AG04449 (cell line): ENCODE measurements at regions not wholly inside any gene's neighbourhood (a gene's known extent, or its start where the extent isn't known, plus 50 kb on each side); places are given as distances from the start of the nearest gene placed in this dataset.

Source experiments
- CTCF ChIA-PET: fragments of 350-600 bp; formaldehyde crosslinking; extraction: SDS; loops from one replicate; lab custom pipeline; 2021; ENCODE audit warnings: antibody characterized with exemption; lab: Yijun Ruan, JAX
- POLR2A ChIA-PET: fragments of 400-600, 350-600 bp; formaldehyde crosslinking; extraction: SDS; loops from one replicate; lab custom pipeline; 2020; ENCODE audit warnings: antibody characterized with exemption, inconsistent platforms; lab: Yijun Ruan, JAX
- DNase-seq: peaks from one replicate; pipeline ENCODE4 v3.0.0-alpha.2; 2010; ENCODE audit warnings: low read depth, low spot score
- H3K4me3 ChIP-seq: 2 replicates; pipeline ENCODE4 v1.5.1; 2011; ENCODE audit warnings: low read depth, mild to moderate bottlenecking, control low read depth, low read length
- CTCF ChIP-seq: IDR thresholded peaks from one replicate; pipeline ENCODE4 v1.5.1; 2011; ENCODE audit warnings: mild to moderate bottlenecking, moderate library complexity, low read length, control low read depth, inconsistent platforms; ENCODE audit not compliant: insufficient read depth; ENCODE audit errors: missing control alignments

- no peak for TF ChIP-seq CTCF
- no peak overlapping the region for H3K4me3 ChIP-seq
- CTCF ChIA-PET = interaction anchor here (0.6 kb wide), 1 partner anchor 569 kb away, joined by 3 read pairs; no protein-coding TSS in a partner anchor
- POLR2A ChIA-PET = no interaction called here
- DNase-seq = no peak
Measured at GRCh38 chr16:64659866-64660265, 462.0 kb downstream of the CDH11 start.

- CTCF ChIA-PET = no interaction called here
Measured at GRCh38 chr16:64657316-64658011, 464.4 kb downstream of the CDH11 start.

GRCh38 chr16:64656471-64656870, 465.4 kb downstream of the CDH11 start:
- POLR2A ChIA-PET = no interaction called here
- no peak for TF ChIP-seq CTCF
- H3K4me3 ChIP-seq = no peak overlapping the region
- no peak for DNase-seq
- CTCF ChIA-PET = no interaction called here

More at GRCh38 chr16:64657316-64658011, 464.4 kb downstream of the CDH11 start:
- TF ChIP-seq CTCF = no peak
- no peak overlapping the region for H3K4me3 ChIP-seq
- peak; percentile 49 for DNase-seq
- POLR2A ChIA-PET = no interaction called here

- ChIA-PET POLR2A (no interaction called here), CTCF (interaction anchor here (1.2 to 2.9 kb wide), 2 partner anchors 9 to 25 kb away, joined by 3 to 6 read pairs; no protein-coding TSS in a partner anchor)
- DNase-seq = peak; percentile 61
- peak; percentile 8 for TF ChIP-seq CTCF
- no peak overlapping the region for H3K4me3 ChIP-seq
Measured at GRCh38 chr16:64654178-64654577, 467.7 kb downstream of the CDH11 start.

GRCh38 chr16:64648282-64648681, 473.6 kb downstream of the CDH11 start:
- TF ChIP-seq CTCF = no peak
- CTCF ChIA-PET = no interaction called here
- DNase-seq = no peak
- POLR2A ChIA-PET = no interaction called here
- no peak overlapping the region for H3K4me3 ChIP-seq

GRCh38 chr16:64641343-64641742, 480.5 kb downstream of the CDH11 start:
- ChIA-PET CTCF (no interaction called here), POLR2A (no interaction called here)
- DNase-seq = no peak
- TF ChIP-seq CTCF = no peak
- no peak overlapping the region for H3K4me3 ChIP-seq
